ENCODE measurements at regions not wholly inside any gene's neighbourhood (a gene's known extent, or its start where the extent isn't known, plus 50 kb on each side); places are given as distances from the start of the nearest gene placed in this dataset.

GRCh38 chr17:13993106-13993505 lies 76.2 kb upstream of the COX10 start:
- no peak overlapping the region for H3K27ac ChIP-seq (ENCODE audit: low read depth, low read length)
- no peak overlapping the region for H3K4me3 ChIP-seq (ENCODE audit: low read length in 3 of 3)
- H3K9ac ChIP-seq (ENCODE audit: low read depth in 1 of 3, low read length in 3 of 3), result no peak overlapping the region
- H3K36me3 ChIP-seq (ENCODE audit: control insufficient read depth in 3 of 3, insufficient read depth in 3 of 3, low read length in 3 of 3), result no peaks in the 10 kb centered on the region
- no peaks in the 10 kb centered on the region for H3K4me1 ChIP-seq (ENCODE audit: control insufficient read depth in 3 of 3, insufficient read depth in 3 of 3, low read length in 3 of 3)
- no peaks in the 10 kb centered on the region for H3K9me3 ChIP-seq (ENCODE audit: control insufficient read depth in 3 of 3, low read length in 3 of 3)
- no peaks in the 10 kb centered on the region for H3K27me3 ChIP-seq (ENCODE audit: control insufficient read depth in 3 of 3, insufficient read depth in 3 of 3, low read length in 3 of 3)

GRCh38 chr17:13994050-13994449 lies 75.3 kb upstream of the COX10 start:
- H3K4me1 ChIP-seq (ENCODE audit: control insufficient read depth in 3 of 3, insufficient read depth in 3 of 3, low read length in 3 of 3), result no peaks in the 10 kb centered on the region
- no peaks in the 10 kb centered on the region for H3K9me3 ChIP-seq (ENCODE audit: control insufficient read depth in 3 of 3, low read length in 3 of 3)
- no peak overlapping the region for H3K9ac ChIP-seq (ENCODE audit: low read depth in 1 of 3, low read length in 3 of 3)
- no peak overlapping the region for H3K27ac ChIP-seq (ENCODE audit: low read depth, low read length)
- no peaks in the 10 kb centered on the region for H3K36me3 ChIP-seq (ENCODE audit: control insufficient read depth in 3 of 3, insufficient read depth in 3 of 3, low read length in 3 of 3)
- H3K4me3 ChIP-seq (ENCODE audit: low read length in 3 of 3), result no peak overlapping the region
- no peaks in the 10 kb centered on the region for H3K27me3 ChIP-seq (ENCODE audit: control insufficient read depth in 3 of 3, insufficient read depth in 3 of 3, low read length in 3 of 3)

GRCh38 chr17:13995856-13996271 lies 73.4 kb upstream of the COX10 start:
- Histone ChIP-seq H3K9me3 (ENCODE audit: control insufficient read depth in 3 of 3, low read length in 3 of 3) (no peaks in the 10 kb centered on the region), H3K27ac (ENCODE audit: low read depth, low read length) (no peak overlapping the region), H3K27me3 (ENCODE audit: control insufficient read depth in 3 of 3, insufficient read depth in 3 of 3, low read length in 3 of 3) (no peaks in the 10 kb centered on the region), H3K4me1 (ENCODE audit: control insufficient read depth in 3 of 3, insufficient read depth in 3 of 3, low read length in 3 of 3) (no peaks in the 10 kb centered on the region), H3K36me3 (ENCODE audit: control insufficient read depth in 3 of 3, insufficient read depth in 3 of 3, low read length in 3 of 3) (no peaks in the 10 kb centered on the region), H3K9ac (ENCODE audit: low read depth in 1 of 3, low read length in 3 of 3) (no peak overlapping the region), H3K4me3 (ENCODE audit: low read length in 3 of 3) (no peak overlapping the region)

GRCh38 chr17:13996276-13996675 lies 73.0 kb upstream of the COX10 start:
- no peaks in the 10 kb centered on the region for H3K36me3 ChIP-seq (ENCODE audit: control insufficient read depth in 3 of 3, insufficient read depth in 3 of 3, low read length in 3 of 3)
- no peak overlapping the region for H3K4me3 ChIP-seq (ENCODE audit: low read length in 3 of 3)
- no peaks in the 10 kb centered on the region for H3K27me3 ChIP-seq (ENCODE audit: control insufficient read depth in 3 of 3, insufficient read depth in 3 of 3, low read length in 3 of 3)
- no peaks in the 10 kb centered on the region for H3K9me3 ChIP-seq (ENCODE audit: control insufficient read depth in 3 of 3, low read length in 3 of 3)
- H3K27ac ChIP-seq (ENCODE audit: low read depth, low read length), result no peak overlapping the region
- H3K9ac ChIP-seq (ENCODE audit: low read depth in 1 of 3, low read length in 3 of 3), result no peak overlapping the region
- H3K4me1 ChIP-seq (ENCODE audit: control insufficient read depth in 3 of 3, insufficient read depth in 3 of 3, low read length in 3 of 3), result no peaks in the 10 kb centered on the region

GRCh38 chr17:13996748-13997147 lies 72.6 kb upstream of the COX10 start:
- H3K9me3 ChIP-seq (ENCODE audit: control insufficient read depth in 3 of 3, low read length in 3 of 3), result no peaks in the 10 kb centered on the region
- H3K36me3 ChIP-seq (ENCODE audit: control insufficient read depth in 3 of 3, insufficient read depth in 3 of 3, low read length in 3 of 3), result no peaks in the 10 kb centered on the region
- no peak overlapping the region for H3K9ac ChIP-seq (ENCODE audit: low read depth in 1 of 3, low read length in 3 of 3)
- H3K4me3 ChIP-seq (ENCODE audit: low read length in 3 of 3), result no peak overlapping the region
- no peaks in the 10 kb centered on the region for H3K27me3 ChIP-seq (ENCODE audit: control insufficient read depth in 3 of 3, insufficient read depth in 3 of 3, low read length in 3 of 3)
- no peaks in the 10 kb centered on the region for H3K4me1 ChIP-seq (ENCODE audit: control insufficient read depth in 3 of 3, insufficient read depth in 3 of 3, low read length in 3 of 3)
- no peak overlapping the region for H3K27ac ChIP-seq (ENCODE audit: low read depth, low read length)

- no peaks in the 10 kb centered on the region for H3K27me3 ChIP-seq (ENCODE audit: control insufficient read depth in 3 of 3, insufficient read depth in 3 of 3, low read length in 3 of 3)
- no peak overlapping the region for H3K4me3 ChIP-seq (ENCODE audit: low read length in 3 of 3)
- no peak overlapping the region for H3K27ac ChIP-seq (ENCODE audit: low read depth, low read length)
- H3K4me1 ChIP-seq (ENCODE audit: control insufficient read depth in 3 of 3, insufficient read depth in 3 of 3, low read length in 3 of 3), result no peaks in the 10 kb centered on the region
- H3K36me3 ChIP-seq (ENCODE audit: control insufficient read depth in 3 of 3, insufficient read depth in 3 of 3, low read length in 3 of 3), result no peaks in the 10 kb centered on the region
- no peak overlapping the region for H3K9ac ChIP-seq (ENCODE audit: low read depth in 1 of 3, low read length in 3 of 3)
- no peaks in the 10 kb centered on the region for H3K9me3 ChIP-seq (ENCODE audit: control insufficient read depth in 3 of 3, low read length in 3 of 3)
Observed at GRCh38 chr17:14004927-14005620, 64.2 kb upstream of the COX10 start.

GRCh38 chr17:14006249-14006942 lies 62.9 kb upstream of the COX10 start:
- H3K36me3 ChIP-seq (ENCODE audit: control insufficient read depth in 3 of 3, insufficient read depth in 3 of 3, low read length in 3 of 3), result no peaks in the 10 kb centered on the region
- H3K27ac ChIP-seq (ENCODE audit: low read depth, low read length), result no peak overlapping the region
- H3K4me3 ChIP-seq (ENCODE audit: low read length in 3 of 3), result no peak overlapping the region
- no peaks in the 10 kb centered on the region for H3K27me3 ChIP-seq (ENCODE audit: control insufficient read depth in 3 of 3, insufficient read depth in 3 of 3, low read length in 3 of 3)
- no peak overlapping the region for H3K9ac ChIP-seq (ENCODE audit: low read depth in 1 of 3, low read length in 3 of 3)
- H3K9me3 ChIP-seq (ENCODE audit: control insufficient read depth in 3 of 3, low read length in 3 of 3), result no peaks in the 10 kb centered on the region
- H3K4me1 ChIP-seq (ENCODE audit: control insufficient read depth in 3 of 3, insufficient read depth in 3 of 3, low read length in 3 of 3), result no peaks in the 10 kb centered on the region

- peaks cover 0 to 2% (median 0%) of the 10 kb centered on the region in 3 donors for H3K4me1 ChIP-seq (ENCODE audit: control insufficient read depth in 3 of 3, insufficient read depth in 3 of 3, low read length in 3 of 3)
- no peaks in the 10 kb centered on the region for H3K27me3 ChIP-seq (ENCODE audit: control insufficient read depth in 3 of 3, insufficient read depth in 3 of 3, low read length in 3 of 3)
- no peaks in the 10 kb centered on the region for H3K9me3 ChIP-seq (ENCODE audit: control insufficient read depth in 3 of 3, low read length in 3 of 3)
- no peak overlapping the region for H3K9ac ChIP-seq (ENCODE audit: low read depth in 1 of 3, low read length in 3 of 3)
- no peaks in the 10 kb centered on the region for H3K36me3 ChIP-seq (ENCODE audit: control insufficient read depth in 3 of 3, insufficient read depth in 3 of 3, low read length in 3 of 3)
- no peak overlapping the region for H3K27ac ChIP-seq (ENCODE audit: low read depth, low read length)
- no peak overlapping the region for H3K4me3 ChIP-seq (ENCODE audit: low read length in 3 of 3)
Observed at GRCh38 chr17:14007951-14008350, 61.4 kb upstream of the COX10 start.

GRCh38 chr17:14011036-14011692 lies 58.1 kb upstream of the COX10 start:
- Histone ChIP-seq H3K4me3 (ENCODE audit: low read length in 3 of 3) (no peak overlapping the region), H3K4me1 (ENCODE audit: control insufficient read depth in 3 of 3, insufficient read depth in 3 of 3, low read length in 3 of 3) (peaks cover 0 to 7% (median 2%) of the 10 kb centered on the region in 3 donors), H3K36me3 (ENCODE audit: control insufficient read depth in 3 of 3, insufficient read depth in 3 of 3, low read length in 3 of 3) (no peaks in the 10 kb centered on the region), H3K9me3 (ENCODE audit: control insufficient read depth in 3 of 3, low read length in 3 of 3) (no peaks in the 10 kb centered on the region), H3K27me3 (ENCODE audit: control insufficient read depth in 3 of 3, insufficient read depth in 3 of 3, low read length in 3 of 3) (peaks cover 3 to 17% (median 6%) of the 10 kb centered on the region in 3 donors), H3K27ac (ENCODE audit: low read depth, low read length) (no peak overlapping the region), H3K9ac (ENCODE audit: low read depth in 1 of 3, low read length in 3 of 3) (no peak overlapping the region)
